ENCODE measurements at regions not wholly inside any gene's neighbourhood (a gene's known extent, or its start where the extent isn't known, plus 50 kb on each side); places are given as distances from the start of the nearest gene placed in this dataset.
"Not testable (repeated sequence)": the region's sequence is repeated elsewhere in the genome, so short reads cannot be mapped to it uniquely, and the experiment has no call there.

DNA sequence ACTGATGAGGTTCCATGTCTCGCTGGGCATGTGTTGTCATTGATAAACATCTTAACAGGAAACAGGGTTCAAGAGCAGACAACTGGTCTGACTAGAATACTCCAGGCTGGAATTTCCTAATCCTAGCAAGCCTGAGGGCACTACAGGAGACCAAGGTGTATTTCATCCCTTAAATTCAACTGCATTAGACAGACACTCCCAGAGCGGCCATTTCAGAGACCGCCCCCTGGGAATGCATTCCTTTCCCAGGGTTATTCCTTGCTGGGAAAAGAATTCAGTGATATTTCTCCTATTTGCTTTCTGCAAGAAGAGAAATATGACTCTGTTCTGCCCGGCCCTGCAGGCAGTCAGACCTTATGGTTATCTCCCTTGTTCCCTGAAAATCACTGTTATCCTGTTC is 383.1 kb upstream of the MBL2 start:
- DNase-seq: not testable (repeated sequence)

DNA sequence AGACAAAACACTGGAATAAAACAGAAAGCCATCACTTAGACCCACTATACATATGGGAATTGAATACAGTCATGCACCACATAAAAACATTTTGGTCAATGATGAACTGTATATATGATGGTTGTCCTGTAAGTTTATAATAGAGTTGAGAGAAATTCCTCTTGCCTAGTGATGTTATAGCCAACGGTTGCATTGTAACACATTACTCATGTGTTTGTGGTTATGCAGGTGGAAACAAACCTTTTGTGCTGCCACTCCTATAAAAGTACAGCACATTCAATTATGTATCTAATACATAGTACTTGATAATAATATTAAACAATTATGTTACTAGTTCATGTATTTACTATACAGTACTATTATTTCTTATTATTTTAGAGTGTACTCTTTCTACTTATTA is 381.2 kb upstream of the MBL2 start:
- DNase-seq: no peak

DNA sequence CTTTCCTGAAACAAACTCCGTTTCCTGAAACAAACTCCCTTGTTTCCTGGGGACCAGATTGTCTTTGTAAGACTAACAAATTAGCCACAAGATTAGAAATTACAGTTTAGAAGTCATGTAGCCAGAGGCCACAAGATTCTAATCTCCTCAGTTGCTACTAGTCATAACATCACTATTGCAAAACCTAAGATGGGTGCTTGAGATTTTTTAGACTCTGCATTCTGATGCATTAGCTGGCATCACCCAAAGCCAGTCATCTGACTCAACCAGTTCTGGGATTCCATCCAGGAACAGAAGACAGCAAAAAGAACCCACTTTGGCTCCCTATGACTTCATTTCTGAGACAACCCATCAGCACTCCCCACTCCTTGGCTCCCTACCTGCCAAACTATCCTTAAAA is 367.9 kb upstream of the MBL2 start:
- no peak for DNase-seq

DNA sequence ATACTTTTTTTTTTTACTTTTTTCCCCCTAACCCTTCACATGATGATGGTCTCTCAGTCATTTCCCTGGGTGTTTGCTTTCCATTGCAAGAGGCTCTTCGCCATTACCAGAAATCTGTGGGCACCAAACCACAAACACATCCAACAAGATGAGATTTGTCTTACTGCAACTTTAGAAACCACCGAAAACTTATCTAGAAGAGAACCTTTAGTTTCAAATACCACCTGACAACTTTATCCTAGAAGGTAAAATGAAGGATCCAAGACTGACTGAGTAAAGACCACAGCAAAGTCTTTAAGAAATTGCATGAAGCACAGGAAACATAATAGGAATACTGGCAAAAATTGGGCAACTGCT is 363.3 kb upstream of the MBL2 start:
- DNase-seq: no peak

DNA sequence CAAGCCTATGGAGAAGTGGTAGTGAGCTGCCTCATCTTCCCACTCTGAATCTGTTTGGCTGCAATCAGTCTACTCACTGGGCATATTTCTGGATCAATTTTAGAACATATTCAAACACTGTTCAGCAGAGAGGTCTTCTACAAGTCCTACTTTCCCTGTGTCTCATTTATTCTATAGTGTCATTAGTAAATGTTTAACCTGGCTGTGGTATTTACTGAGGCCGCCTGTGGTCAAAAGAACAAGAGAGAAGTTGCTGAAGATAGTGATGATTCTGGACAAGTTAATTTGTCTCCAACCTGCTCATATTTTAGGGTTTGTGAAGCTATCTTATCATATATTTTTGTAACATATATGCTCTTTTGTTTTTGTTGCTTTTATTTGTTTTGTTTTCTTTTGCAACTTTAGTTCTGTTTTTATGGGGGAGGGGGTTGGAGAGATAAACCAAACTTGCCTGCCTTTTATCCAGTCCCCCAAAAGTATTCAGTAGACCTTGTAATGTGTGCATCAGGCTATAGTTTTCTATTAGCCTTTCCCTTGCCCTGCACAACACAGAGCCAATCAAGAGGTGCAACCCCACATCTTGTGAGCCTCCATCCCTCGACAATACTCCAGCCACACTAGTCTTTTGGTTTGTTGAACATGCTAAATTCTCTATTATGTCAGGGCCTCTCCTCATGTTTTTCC is 362.8 kb upstream of the MBL2 start:
- DNase-seq: no peak

DNA sequence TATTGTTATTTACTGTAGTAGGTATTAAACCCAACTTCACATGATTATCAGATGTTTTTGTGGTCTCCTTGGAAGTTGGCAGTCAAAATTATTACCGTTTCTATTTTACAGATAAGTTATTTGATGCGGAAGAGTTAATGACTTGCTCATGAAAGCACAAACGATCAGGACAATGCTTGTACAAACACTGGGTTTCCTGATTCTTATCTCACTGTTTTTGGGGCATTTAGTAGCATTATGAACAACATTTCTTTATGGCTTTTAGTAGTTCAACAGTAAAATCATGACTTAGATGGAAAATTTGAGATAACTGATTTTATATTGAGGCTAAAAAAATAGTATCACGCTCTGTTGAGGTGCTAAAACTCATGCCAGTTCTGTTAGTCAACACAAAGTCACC is 361.5 kb upstream of the MBL2 start:
- no peak for DNase-seq

DNA sequence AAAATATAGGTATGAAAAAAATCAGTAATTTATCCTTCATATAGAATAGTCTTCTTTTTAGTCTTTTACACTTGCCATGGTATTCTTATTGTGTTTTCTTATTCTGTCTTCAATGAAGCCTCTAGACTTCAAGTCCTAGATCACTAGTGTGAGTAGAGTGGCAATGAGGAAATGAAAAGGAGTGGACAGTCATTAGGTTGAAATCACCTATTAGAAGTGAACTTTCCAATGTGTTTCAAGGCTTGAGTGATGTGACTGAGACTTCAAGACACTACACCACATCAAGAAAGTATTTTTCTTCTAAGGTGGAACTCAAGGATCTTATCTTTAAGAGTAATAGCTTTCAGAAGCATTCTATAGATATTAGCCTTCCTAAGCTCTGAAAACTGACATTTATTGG is 357.8 kb upstream of the MBL2 start:
- DNase-seq: no peak

DNA sequence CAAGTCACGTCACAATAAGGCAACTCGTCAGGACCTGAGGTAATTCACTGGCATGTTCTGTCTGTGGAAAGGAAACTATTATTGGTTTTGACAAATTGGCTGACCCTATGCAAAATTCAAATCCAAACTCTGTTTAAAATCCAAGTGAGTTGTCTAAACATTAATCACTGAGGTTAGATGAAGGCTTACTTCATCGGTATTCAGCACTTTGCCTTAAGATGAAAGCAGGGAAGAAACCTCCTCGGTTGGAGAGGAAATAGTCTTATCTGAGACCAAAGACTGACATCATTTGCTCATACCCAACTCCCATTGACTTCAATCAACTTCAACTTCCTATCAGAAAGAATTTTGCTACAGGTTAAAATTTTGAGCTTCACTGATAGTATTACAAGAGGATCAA is 355.1 kb upstream of the MBL2 start:
- no peak for DNase-seq

DNA sequence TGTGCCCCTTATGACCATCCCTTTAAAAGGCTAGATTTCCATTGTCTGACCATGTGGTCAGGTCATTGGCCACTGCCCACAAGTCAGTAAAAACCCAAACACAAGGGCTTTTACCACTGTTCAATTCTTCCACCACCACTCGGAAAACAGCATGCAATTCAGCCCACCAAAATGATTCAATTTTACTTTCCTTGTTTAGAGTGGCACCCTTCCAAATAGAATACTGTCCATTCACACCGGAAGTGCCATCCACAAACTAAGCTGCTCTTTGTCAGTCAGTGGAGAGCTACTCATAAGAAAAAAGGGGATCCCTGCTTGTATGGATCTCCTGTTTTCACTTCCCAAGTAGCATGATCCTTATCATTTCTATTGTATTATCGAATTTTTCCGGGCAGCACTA is 350.7 kb upstream of the MBL2 start:
- DNase-seq: no peak

DNA sequence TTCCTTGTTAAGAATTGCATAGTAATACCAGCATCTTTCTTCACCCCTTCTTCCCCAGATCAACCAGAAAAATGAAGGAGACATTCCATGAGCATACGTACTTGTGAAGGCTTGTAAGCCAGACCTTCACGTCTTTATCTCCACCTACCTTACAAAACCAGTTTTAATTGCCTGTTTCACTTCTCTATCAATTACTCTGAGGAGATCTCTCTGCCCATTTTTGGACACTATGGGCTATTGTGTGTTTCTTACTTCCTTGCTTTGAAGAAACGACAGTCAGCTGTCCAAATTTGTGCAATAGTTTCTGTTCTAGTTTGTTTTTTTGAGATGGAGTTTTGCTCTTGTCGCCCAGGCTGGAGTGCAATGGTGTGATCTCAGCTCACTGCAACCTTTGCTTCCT is 349.7 kb upstream of the MBL2 start:
- no peak for DNase-seq

DNA sequence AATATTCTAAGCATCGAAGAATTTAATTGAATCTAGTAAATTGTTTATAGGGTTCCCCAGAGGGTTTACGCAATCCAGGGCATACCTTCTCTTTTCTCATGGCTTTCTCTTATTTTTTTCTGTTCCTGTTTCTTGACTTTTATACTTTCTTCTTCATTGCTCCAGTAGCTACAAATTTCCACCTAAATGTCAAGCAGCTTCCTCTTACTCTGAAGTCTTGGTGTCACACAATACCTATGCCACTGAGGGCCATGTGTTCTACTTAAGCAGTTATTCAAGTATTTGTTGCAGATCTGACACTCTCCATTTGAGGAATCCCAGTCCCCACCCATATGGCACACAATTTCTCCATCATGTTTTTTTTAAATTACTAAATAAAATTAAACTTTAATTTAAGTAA is 343.1 kb upstream of the MBL2 start:
- no peak for DNase-seq

DNA sequence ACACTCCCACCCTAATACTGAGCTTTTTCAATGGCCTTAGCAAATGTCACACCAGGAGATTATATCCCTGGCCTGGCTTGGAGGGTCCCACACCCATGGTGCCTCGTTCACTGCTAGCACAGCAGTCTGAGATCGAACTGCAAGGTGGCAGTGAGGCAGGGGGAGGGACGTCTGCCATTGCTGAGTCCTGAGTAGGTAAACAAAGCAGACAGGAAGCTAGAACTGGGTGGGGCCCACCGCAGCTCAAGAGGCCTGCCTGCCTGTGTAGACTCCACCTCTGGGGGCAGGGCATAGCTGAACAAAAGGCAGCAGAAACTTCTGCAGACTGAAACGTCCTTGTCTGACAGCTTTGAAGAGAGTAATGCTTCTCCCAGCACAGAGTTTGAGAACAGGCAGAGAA is 338.9 kb upstream of the MBL2 start:
- DNase-seq: no peak

DNA sequence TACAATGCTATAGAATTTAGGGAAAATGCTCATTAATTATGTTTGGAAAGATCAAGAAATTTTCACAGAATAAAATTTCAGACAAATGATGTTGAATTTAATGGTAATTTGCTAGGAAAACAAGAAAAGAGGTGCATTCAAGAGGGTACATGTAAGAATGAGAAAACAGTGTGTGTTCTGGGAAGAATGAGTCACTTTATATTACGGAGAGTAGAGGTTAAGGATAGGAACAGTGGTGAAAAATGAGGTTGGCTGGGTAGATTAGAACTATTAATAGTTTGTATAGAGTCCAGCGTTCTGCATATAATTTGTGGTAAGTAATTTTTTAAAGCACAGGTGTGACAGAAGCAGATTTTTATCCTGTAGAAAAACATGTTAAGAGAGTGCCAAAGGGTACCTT is 336.7 kb upstream of the MBL2 start:
- no peak for DNase-seq

DNA sequence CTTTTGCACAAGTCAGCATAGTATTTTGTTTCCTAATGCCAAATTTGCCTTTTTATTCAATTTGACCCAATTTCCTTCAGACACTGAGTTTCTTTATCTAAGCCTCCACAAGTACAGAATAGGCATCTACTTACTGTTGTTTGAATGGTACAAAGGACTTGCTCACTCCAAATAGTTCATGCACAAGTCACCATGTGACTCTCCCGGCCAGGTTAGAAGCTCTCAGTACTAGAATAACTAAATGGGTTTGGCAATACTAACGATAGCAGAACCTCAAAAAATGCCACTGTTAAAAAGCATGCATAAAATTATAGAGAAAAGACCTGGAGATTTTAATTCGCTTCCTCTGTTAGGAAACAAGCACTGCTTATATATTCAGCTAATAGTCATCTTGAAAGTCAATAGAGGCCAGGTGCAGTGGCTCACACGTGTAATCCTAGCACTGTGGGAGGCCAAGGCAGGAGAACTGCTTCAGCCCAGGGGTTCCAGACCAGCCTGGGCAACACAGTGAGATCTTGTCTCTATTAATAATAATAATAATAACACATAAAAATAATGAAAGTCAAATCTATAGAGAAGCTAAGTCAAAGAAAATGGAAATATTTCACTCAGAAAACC is 335.8 kb upstream of the MBL2 start:
- no peak for DNase-seq

DNA sequence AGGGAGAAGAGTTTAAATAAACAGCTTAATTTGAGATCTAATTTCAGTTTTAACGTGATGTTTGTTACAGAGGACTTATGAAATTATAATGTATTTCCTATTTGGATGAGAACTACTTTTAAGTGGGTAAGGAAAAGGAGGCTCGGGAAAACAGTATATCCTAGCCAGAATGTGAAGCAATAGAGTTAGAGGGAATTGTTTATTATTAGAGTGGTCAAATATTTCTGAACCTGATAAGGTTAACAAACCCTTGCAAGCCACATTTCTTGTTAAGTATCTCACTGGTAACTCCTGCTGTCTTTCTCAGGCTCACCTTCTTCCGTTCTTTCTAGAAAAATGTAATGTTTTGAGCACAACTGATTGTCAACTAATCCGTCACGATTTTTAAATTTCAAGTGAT is 335.1 kb upstream of the MBL2 start:
- no peak for DNase-seq

DNA sequence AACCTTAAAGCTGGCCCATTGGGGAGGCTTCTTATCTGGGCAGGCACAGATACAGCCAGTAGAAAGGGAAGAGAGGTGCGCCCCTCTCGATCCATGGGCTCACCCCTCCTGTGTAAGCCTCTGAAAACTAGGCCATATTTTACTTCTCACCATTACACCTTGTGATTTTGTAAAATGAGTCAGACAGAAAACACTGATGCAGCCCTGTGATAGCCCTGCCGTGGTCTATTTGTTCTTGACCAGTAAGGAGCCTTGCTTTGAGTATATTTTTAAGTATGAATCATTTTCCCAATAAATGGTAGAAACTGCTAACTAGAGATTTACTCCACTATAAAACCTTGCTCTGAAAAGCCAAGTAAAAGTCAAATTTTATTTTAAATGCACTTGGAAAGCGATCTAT is 329.8 kb upstream of the MBL2 start:
- no peak for DNase-seq

DNA sequence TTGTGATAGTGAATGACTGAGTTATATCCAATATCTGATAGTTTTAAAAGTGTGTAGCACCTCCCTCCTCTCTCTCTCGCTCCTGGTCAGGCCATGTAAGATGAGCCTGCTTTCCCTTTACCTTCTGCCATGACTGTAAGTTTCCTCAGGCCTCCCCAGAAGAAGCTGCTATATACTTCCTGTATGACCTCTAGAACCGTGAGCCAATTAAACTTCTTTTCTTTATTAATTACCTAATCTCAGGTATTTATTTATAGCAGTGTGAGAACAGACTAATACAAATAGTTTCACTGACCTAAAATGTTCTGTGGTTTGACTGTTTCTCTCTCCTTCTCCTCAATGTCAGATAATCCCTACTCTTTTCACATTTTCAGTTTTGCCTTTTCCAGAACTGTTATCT is 321.3 kb upstream of the MBL2 start:
- no peak for DNase-seq

DNA sequence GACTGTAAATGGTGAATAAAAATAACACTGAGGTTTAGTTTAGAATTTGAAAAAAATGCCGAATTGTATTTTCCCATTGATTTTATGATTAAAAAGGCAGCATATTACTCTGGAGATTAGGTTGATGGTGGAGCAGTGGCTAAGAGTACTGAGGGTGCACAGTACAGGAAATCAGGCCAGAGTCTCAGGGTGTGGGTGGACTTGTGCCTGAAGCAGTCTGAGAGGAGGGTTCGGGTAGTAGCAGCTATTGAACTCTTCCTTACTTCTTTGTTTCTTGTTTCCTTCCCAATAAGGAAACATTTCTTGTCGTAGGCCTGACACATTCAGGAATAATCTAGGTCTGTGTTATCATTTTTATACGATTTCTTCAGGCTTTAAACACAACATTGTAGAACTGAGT is 319.0 kb upstream of the MBL2 start:
- DNase-seq: no peak

DNA sequence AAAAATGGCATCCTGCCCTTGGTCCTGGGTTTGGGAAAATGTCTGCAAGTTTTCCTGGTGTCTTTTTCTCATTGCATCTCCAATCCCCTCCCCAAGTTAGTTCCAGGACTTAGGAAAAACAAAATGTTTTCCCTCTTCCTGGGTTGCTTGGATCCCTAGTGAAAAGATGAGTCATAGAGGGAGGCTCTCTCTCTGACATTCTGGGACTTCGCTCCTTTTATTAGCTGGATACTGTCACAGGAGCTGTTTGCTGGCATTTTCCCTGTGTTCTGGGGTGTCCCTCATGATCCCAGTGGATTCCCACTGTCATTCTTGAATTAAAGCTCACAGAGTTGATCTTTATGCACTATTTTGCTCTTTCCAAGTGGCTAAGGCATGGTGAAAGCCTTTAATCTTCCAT is 316.4 kb upstream of the MBL2 start:
- DNase-seq: no peak

DNA sequence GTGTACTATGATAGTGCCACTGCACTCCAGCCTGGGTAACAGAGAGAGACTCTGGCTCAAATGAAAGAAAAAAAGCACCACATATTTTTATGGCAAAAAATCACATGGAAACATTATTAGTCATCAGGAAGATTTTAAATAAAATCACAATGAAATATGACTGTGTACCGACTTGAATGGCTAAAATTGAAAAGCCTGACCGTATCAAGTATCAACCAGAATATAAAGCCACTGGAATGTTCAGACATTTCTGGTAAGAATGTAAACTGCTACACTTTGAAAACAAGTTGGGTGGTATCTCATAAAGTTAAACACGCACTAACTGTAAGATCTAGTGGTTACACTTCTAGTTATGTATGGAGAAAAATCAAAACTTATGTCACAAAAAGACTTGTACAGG is 306.7 kb upstream of the MBL2 start:
- no peak for DNase-seq

DNA sequence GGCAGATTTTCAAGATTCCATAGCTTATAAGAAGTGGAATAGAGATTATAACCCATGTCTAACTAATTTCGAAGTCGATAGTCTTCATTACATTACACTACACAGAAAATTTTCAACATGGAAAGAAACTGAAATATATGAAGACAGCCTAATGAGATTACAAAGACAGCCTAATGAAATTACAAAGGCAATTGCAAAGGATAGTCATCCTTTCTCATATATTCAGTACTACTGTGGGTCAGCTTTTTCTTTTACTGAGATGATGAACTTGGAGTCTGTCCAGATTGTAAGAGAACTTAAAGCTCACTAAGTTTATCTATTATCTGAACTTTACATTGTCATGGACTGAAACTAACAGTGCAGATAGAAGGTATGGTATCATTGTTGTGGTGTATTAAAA is 304.4 kb upstream of the MBL2 start:
- no peak for DNase-seq

DNA sequence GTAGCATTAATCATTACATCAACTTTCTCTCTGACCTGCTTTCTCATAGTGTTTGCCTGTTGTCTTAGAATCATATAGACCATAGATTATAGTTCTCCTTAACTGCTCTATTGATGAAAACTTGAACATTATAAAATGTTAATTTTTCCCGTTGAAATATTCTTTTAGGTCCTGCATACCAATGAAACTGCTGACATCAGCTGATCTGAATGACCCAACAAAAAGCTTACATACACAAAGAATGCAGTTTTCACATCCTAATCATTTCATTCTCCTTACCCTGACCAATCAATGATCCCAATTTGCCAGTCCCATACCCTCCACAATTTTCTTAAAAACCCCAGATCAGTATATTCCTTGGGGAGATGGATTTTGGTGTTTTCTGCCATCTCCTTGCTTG is 302.9 kb upstream of the MBL2 start:
- DNase-seq: no peak

DNA sequence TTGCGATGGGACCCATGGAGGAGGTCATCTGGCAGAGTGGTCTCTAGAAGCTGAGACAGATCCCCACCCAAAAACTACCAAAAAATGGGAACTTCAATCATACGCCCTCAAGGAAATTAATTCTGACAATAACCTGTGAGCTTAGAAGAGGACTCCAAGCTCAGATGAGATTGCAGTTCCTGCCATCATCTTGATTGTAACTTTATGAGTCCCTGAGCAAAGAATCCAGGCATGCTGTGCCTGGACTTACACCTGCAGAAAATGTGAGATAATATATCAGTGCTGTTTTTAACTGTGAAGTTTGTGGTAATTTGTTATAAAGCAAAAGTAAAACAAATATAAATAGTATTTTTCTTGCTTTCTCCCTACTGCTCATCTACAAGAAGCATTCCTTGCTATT is 299.6 kb upstream of the MBL2 start:
- no peak for DNase-seq

DNA sequence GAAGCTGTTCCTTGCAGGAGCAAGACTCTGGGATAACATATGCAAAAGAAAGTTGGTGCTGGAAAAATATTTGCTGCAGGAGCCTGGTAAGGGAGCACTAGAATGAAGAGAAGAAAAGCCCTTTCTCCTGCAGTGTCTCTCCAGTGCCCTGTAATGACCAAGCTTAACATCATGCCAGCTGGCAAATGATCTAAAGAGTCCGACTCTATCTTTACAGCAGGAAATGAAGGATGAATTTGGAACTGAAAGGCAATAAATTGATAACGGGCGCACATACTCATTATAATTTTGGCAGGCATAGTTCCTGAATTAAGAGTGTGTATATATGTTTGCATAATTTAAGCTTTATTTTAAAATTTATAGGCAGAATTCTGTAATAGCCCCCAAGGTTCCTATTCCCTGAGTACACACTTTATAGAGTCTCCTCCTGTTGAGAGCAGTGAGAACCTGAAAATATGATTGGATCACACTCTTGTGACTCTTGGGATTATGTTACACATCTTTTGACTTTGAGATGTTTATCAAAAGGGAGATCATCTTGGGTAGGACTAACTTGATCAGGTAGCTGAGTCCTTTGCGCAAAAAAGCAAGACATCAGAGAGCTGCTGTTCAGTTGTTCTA is 299.0 kb upstream of the MBL2 start:
- DNase-seq: no peak

DNA sequence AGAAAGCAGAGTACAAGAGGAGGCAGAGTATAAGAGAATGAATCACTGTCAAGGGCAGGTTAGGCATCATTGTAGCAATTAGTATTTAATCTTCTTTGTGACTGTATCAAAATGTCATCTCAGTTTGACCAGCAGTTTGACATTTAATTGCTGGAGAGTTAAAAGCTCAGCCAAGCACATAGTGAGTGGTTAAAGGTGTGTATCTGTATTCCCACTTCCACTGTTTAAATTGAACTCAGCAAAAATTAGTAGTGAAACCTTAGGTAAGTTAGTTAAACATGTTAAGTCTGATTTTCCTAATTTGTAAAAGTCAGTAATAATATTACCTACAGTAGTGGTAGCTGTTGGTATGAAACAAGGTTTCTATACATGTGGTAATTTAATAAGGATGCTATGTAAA is 296.4 kb upstream of the MBL2 start:
- no peak for DNase-seq
